Stomach smooth muscle (tissue), 2 donors: ENCODE measurements at regions not wholly inside any gene's neighbourhood (a gene's known extent, or its start where the extent isn't known, plus 50 kb on each side); places are given as distances from the start of the nearest gene placed in this dataset.

Experiments used
- H3K27ac ChIP-seq: one replicate; pipeline ENCODE4 v1.7.0; 2013; ENCODE audit warnings: mild to moderate bottlenecking, low read length, inconsistent platforms
- H3K27me3 ChIP-seq, 2 donors: one replicate each; pipeline ENCODE4 v1.7.0; 2013; ENCODE audit warnings: low read length in 2 of 2; ENCODE audit not compliant: insufficient read depth in 2 of 2, control insufficient read depth in 1 of 2
- H3K36me3 ChIP-seq, 2 donors: one replicate each; pipeline ENCODE4 v1.7.0; 2013; ENCODE audit warnings: low read length in 2 of 2; ENCODE audit not compliant: control insufficient read depth in 2 of 2, insufficient read depth in 2 of 2
- H3K4me1 ChIP-seq: one replicate; pipeline ENCODE4 v1.7.0; 2013; ENCODE audit warnings: low read length; ENCODE audit not compliant: control insufficient read depth, insufficient read depth
- H3K4me3 ChIP-seq, 2 donors: one replicate each; pipeline ENCODE4 v1.7.0; 2013; ENCODE audit warnings: low read length in 2 of 2
- H3K9ac ChIP-seq, 2 donors: one replicate each; pipeline ENCODE4 v1.7.0; 2013; ENCODE audit warnings: low read length in 2 of 2, mild to moderate bottlenecking in 1 of 2
- H3K9me3 ChIP-seq, 2 donors: one replicate each; pipeline ENCODE4 v1.7.0; 2013; ENCODE audit warnings: low read length in 2 of 2; ENCODE audit not compliant: control insufficient read depth in 2 of 2
- donor health status: healthy.
- donor health status: Pancreatic carcinoma.

GRCh38 chr9:134519375-134520070, 122.1 kb upstream of the COL5A1 start:
- H3K9me3 ChIP-seq = peaks cover 0 to 6% of the 10 kb centered on the region in 2 donors
- no peak overlapping the region for H3K9ac ChIP-seq
- H3K4me1 ChIP-seq = no peaks in the 10 kb centered on the region
- no peak overlapping the region for H3K4me3 ChIP-seq
- no peak overlapping the region for H3K27ac ChIP-seq
- no peaks in the 10 kb centered on the region for H3K36me3 ChIP-seq
- H3K27me3 ChIP-seq = peaks cover 0 to 3% of the 10 kb centered on the region in 2 donors

GRCh38 chr9:134521817-134522501, 119.6 kb upstream of the COL5A1 start:
- H3K9me3 ChIP-seq = peaks cover 0 to 6% of the 10 kb centered on the region in 2 donors
- peaks cover 5% of the 10 kb centered on the region for H3K4me1 ChIP-seq
- H3K9ac ChIP-seq = no peak overlapping the region
- no peaks in the 10 kb centered on the region for H3K27me3 ChIP-seq
- no peaks in the 10 kb centered on the region for H3K36me3 ChIP-seq
- H3K27ac ChIP-seq = no peak overlapping the region
- no peak overlapping the region for H3K4me3 ChIP-seq

GRCh38 chr9:134522502-134522848, 119.1 kb upstream of the COL5A1 start:
- H3K27ac ChIP-seq = no peak overlapping the region
- no peak overlapping the region for H3K9ac ChIP-seq
- no peaks in the 10 kb centered on the region for H3K36me3 ChIP-seq
- H3K27me3 ChIP-seq = no peaks in the 10 kb centered on the region
- H3K4me3 ChIP-seq = no peak overlapping the region
- H3K4me1 ChIP-seq = peaks cover 8% of the 10 kb centered on the region
- H3K9me3 ChIP-seq = peaks cover 0 to 6% of the 10 kb centered on the region in 2 donors

- peaks cover 2 to 6% of the 10 kb centered on the region in 2 donors for H3K9me3 ChIP-seq
- H3K36me3 ChIP-seq = no peaks in the 10 kb centered on the region
- no peak overlapping the region for H3K9ac ChIP-seq
- peaks cover 8% of the 10 kb centered on the region for H3K4me1 ChIP-seq
- H3K27ac ChIP-seq = no peak overlapping the region
- no peak overlapping the region for H3K4me3 ChIP-seq
- H3K27me3 ChIP-seq = no peaks in the 10 kb centered on the region
These were observed 118.6 kb upstream of the COL5A1 start for GRCh38 chr9:134522976-134523375.

GRCh38 chr9:134525070-134525815, 116.4 kb upstream of the COL5A1 start:
- Histone ChIP-seq H3K36me3 (no peaks in the 10 kb centered on the region), H3K4me1 (peaks cover 8% of the 10 kb centered on the region), H3K9me3 (peaks cover 5 to 6% of the 10 kb centered on the region in 2 donors), H3K27ac (no peak overlapping the region), H3K9ac (no peak overlapping the region), H3K4me3 (no peak overlapping the region), H3K27me3 (no peaks in the 10 kb centered on the region)

GRCh38 chr9:134525841-134526583, 115.6 kb upstream of the COL5A1 start:
- no peak overlapping the region for H3K27ac ChIP-seq

GRCh38 chr9:134526584-134527477, 114.8 kb upstream of the COL5A1 start:
- no peak overlapping the region for H3K9ac ChIP-seq
- peak overlapping the region in 1 of 2 donors; percentile 29 for H3K4me3 ChIP-seq
- H3K9me3 ChIP-seq = peaks cover 7 to 9% of the 10 kb centered on the region in 2 donors
- no peaks in the 10 kb centered on the region for H3K27me3 ChIP-seq
- peaks cover 8% of the 10 kb centered on the region for H3K4me1 ChIP-seq
- H3K36me3 ChIP-seq = no peaks in the 10 kb centered on the region
- H3K27ac ChIP-seq = no peak overlapping the region

More at GRCh38 chr9:134525841-134526583, 115.6 kb upstream of the COL5A1 start:
- H3K4me1 ChIP-seq = peaks cover 8% of the 10 kb centered on the region
- peaks cover 7 to 8% of the 10 kb centered on the region in 2 donors for H3K9me3 ChIP-seq
- H3K9ac ChIP-seq = no peak overlapping the region
- H3K36me3 ChIP-seq = no peaks in the 10 kb centered on the region
- H3K27me3 ChIP-seq = no peaks in the 10 kb centered on the region
- H3K4me3 ChIP-seq = peak overlapping the region in 1 of 2 donors; percentile 40

- no peak overlapping the region for H3K4me3 ChIP-seq
- H3K27me3 ChIP-seq = peaks cover 0 to 6% of the 10 kb centered on the region in 2 donors
- H3K36me3 ChIP-seq = no peaks in the 10 kb centered on the region
These were observed 110.9 kb upstream of the COL5A1 start for GRCh38 chr9:134530724-134531123.

GRCh38 chr9:134531220-134531970, 110.2 kb upstream of the COL5A1 start:
- Histone ChIP-seq H3K4me1 (peaks cover 17% of the 10 kb centered on the region), H3K27ac (no peak overlapping the region)

More at GRCh38 chr9:134530724-134531123, 110.9 kb upstream of the COL5A1 start:
- peaks cover 18% of the 10 kb centered on the region for H3K4me1 ChIP-seq
- peaks cover 7 to 9% of the 10 kb centered on the region in 2 donors for H3K9me3 ChIP-seq
- no peak overlapping the region for H3K9ac ChIP-seq
- H3K27ac ChIP-seq = no peak overlapping the region

More at GRCh38 chr9:134531220-134531970, 110.2 kb upstream of the COL5A1 start:
- peaks cover 7 to 9% of the 10 kb centered on the region in 2 donors for H3K9me3 ChIP-seq
- H3K36me3 ChIP-seq = no peaks in the 10 kb centered on the region
- no peak overlapping the region for H3K4me3 ChIP-seq
- H3K9ac ChIP-seq = no peak overlapping the region
- peaks cover 0 to 6% of the 10 kb centered on the region in 2 donors for H3K27me3 ChIP-seq
